ENCODE measurements at regions not wholly inside any gene's neighbourhood (a gene's known extent, or its start where the extent isn't known, plus 50 kb on each side); places are given as distances from the start of the nearest gene placed in this dataset.
A peak's percentile ranks its signal among the peaks of the same experiment; 100 is the strongest.

DNA sequence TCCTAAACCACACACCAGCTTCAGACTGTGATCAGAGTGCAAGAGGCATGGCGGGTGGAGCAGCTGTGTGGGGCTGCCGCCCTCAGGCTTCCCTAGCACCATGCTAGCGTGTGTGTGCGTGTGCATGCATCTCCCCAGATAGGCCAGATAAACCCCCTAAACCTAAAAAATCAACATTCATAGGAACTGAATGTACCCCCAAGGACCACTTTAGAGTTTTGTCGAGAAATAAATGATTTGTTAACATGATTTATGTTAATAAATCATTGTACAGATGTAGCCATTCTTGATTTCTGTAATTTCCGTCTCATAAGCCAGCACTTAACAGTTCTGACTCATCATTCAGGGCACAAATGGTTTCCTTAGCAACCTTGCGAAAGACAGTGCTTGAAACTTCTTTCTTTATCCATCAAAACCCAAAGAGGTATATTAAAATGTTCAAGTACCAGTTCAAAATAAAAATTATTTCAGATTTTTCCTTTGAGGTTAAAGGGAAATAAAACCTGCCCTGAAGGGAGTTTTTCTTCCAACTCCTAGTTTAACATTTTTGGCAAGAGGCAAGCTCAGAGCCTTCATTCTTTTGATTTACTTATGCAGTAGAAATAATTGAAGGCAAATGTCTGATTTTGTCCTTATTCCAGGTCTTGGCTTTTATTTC is 206.2 kb upstream of the RGS6 start:
- DNase-seq (ENCODE audit: low spot score), result no peak

DNA sequence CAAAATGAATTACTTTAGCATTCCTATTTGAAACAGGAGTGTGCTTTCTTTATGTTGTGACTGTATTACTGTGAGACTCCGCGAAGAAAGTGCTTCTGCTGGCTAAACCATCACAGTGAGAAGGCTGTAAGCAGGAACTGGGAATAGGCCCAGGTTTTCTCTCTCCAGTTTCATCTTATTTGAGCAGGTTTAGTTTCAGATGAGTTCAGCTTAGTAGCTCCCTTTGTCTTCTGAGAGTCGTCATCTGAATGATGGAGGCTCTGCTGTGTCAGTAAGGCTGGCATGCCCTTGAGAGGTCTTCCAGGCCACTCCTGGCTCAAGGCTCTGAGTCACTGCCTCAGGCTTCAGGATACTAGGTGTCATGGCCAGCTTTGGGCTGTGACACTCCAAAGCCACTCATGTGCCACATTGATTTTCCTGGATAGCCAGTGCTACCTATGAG is 205.6 kb upstream of the RGS6 start:
- no peak for DNase-seq (ENCODE audit: low spot score)

DNA sequence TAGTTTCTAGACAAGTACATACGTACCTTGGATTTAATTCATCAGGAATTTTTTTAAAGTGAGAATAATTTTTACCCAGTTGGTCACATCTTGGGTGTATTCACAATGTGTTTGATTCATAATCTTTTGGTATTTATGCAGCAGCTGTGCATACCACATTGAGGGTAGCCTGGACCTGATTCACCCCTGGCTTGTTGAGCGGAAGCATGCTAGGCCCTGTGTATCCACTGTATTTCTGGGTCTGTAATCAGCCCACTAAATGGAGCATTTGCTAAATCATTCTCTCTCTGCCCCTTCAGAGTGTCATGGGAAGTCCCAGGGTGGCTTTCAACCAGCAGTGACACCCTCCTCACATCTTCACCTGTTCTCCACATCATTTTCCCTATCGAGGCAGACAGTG is 203.8 kb upstream of the RGS6 start:
- no peak for DNase-seq (ENCODE audit: low spot score)

DNA sequence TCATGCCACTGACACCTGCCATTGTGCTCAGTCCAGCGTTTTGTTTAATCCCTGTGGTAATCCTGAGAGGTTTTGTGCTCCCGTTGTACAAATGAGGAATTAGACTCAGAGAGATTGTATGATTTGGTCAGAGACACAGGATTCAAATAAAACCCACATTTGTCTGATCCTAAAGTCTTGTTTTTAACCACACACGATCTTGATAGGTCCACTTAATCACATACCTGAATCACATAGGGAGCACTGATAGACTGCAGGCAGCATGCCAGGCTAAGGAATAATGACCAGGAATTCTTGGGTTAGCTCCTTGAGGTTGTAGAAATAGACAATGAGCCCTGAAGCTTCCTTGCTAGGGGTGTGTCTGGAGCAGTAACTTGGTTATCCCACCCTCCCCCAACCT is 202.6 kb upstream of the RGS6 start:
- DNase-seq (ENCODE audit: low spot score), result no peak

DNA sequence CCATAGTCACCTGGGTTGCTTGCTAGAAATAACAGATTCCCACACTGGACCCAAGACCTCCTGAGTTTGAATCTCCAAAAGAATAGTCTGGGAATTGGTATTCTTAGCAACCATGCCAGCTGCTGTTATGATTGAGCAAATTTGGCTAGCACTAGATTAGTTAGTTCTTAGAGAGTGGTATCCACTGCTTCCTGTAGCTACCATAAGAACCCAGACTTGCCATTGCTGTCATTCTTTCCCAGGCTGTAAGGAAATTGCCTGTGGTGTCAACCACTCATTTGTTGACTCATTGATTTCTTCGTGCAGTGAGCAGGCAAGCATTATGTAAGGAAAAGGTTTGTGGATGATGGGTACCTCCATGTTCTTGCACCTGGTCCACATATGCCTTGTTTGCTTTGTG is 201.8 kb upstream of the RGS6 start:
- DNase-seq (ENCODE audit: low spot score), result no peak

DNA sequence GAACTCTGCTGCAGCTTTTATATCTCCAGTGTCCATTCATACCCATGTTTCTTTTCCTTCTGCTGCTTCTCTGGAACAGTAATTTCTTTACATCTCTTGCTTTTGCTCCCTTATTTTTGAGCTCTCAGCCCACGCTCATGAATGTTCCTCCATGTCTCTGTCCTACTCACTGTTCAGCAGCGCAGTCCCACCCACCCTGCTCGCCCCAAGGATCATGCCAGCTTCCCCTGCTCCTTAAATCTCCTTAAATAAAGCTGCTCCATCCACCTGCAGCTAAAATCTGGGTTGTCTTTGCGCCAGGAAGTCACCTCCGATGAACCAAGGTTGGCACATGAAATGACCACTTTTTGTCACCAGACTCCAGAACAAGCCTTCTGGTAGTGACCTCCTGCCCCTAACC is 201.1 kb upstream of the RGS6 start:
- DNase-seq (ENCODE audit: low spot score), result no peak

DNA sequence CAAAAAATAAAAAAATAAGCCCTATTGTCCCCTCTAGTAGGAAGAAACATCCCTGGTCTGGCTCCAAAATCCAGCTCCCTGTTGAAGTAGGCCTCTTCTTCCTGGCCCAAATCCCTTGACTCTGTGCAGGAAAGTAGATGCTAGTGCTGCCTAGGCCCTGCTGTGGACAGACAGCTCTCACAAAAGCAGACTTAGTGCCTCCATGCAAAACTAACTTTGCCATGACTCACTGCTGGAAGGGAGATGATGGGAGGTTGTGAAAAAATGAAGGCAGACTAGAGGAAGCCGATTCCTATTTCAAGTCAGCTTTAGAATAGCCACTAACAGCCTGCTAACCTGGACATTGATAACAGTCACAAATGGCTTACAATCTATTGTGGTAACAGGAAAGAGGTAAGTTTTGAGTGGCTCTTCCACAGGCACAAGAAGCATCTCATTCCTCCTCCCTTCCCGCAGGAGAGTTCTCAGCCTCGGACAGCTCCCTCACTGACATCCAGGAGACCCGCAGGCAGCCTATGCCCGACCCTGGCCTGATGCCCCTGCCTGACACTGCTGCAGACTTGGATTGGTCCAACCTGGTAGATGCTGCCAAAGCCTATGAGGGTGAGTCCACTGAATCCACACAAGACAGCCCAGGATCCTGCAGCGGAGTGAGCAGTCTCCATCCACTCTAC is 198.9 kb upstream of the RGS6 start:
- no peak for DNase-seq (ENCODE audit: low spot score)

DNA sequence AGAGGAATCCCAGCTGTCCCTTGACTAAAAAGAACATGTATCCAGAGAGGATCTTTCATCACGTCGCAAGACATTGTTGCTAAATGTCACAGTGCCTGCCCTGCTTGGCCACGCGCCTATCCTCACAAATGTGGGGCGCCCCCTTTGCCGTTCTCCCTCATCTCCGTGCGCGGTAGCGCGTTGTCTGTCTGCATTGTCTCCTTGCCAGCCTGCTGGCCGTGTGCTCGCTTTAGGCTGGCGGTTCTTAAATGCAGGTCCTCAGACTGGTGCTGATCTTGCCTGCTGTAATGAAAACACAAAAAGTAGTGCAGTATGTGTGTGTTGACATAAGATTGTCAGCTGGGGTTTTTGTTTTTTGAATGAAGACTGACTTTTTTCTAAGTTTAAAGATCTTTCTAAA is 198.2 kb upstream of the RGS6 start:
- no peak for DNase-seq (ENCODE audit: low spot score)

DNA sequence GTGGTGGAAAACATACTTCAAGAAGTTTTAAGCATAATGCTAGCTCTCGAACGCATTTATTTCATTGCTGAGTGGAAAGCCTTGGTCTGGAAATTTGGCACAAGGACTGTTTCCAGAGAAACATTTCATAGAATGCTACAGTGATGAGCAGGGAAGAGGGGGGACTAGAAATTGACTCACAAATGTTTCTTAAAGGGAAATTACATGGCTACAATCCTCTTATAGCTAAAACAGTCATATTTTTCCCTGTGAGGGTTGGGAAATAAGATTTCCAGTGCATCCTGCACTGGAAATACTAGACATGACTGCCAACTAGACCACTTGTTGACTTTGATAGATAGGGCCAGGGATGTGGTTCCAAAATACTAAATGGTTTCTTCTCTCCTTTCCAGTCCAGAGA is 197.3 kb upstream of the RGS6 start:
- no peak for DNase-seq (ENCODE audit: low spot score)

DNA sequence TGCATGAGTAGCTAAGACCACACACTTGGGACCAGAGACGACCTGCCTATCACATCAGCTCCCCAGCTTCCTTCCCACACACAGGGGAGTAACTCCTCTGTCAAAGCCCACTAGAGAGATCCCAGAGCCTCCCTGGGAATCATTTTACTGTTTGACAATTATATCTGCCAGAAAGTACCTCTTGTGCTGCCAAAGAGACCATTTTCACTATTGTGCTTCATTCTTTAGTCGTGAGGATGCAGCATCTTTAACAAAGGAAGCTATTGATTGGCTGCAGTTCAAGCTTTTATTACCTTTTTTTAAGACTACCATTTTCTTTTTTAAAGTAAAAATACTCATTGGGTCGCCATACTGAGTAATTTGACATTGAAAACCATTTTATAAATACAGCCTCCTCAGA is 194.5 kb upstream of the RGS6 start:
- DNase-seq (ENCODE audit: low spot score), result no peak

DNA sequence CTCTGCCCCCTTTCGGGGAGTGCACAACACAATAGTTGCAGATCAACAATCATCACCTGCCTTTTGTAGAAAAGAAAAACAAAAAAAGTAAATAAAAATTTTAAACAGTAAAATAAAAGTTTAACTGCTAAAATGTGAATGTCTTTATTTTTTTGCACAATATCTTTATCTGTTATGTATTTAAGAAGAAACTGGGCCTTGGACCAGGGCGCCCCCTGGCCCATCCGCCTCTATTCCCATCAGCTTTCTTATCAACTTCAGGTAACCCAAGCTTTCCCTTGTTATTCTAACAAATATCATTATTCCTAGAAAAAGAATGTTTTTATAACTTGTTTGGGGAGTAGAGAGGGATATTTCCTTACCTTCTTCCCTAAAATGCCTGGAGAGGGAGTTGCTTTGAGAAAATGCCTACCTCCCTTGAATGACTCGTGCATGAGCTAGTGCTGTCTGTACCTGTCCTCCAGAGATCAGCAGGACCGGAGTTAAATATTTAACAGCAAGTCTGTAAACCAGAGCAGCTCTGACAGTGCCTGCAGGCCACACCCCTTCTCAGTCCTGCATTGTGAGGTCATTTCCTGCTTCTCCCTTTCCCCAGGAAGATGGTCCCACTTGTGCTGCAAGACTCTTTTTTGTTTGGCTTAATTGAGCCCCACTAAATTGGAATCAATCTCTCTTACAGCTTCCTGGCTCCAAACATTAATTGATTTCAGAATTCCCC is 192.8 kb upstream of the RGS6 start:
- no peak for DNase-seq (ENCODE audit: low spot score)

DNA sequence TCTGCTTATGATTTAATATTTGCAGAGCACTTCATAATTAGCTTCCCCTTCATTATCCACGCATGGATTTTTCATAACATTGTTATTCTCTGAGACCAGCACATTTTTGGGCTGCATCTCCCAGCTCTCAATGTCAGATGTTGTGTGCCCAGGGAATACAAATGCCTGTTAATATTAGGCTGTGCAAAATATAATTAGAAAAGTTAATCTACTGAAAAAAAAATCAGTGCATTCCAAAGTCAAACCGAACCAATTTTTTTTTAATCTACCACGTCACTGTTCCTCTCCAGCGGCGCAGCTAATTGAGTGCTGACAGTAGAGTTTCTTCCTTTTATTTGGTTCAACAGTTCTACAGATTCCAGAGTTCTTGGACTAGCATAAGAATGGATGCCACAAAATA is 191.0 kb upstream of the RGS6 start:
- no peak for DNase-seq (ENCODE audit: low spot score)

DNA sequence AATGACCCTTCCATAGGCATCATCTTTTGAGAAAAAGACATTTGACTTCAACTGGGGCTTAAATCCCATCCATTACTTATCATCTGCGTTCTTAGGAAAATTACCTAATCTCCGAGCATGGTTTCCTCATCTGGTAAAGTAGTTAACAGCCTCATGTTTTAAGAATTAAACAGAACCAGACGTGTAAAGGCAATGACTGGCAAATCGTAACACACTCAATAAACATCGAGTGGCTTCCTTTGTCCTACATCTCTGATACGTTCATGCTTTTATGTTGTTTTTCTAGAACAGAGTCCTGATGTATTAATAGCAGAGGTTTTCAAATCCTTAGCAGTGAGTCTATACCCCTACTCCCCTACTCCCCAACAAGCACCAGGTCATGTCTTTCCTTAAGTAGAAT is 189.7 kb upstream of the RGS6 start:
- no peak for DNase-seq (ENCODE audit: low spot score)

DNA sequence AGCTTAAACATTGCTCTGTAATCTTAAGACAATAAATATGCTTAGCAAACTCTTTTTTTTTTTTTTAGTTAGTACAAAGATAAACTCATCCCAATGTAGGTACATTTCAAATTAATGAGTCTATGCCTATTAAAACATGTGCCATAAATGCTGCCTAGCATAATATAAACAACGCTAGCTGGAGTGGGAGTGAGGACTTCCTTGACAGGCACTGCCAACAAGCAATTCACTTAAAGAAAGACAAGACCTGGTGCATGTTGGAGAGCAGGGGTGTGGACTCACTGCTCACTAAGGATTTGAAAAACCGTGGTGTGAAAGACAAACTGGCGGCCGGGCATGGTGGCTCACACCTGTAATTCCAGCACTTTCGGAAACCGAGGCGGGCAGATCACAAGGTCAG is 187.2 kb upstream of the RGS6 start:
- no peak for DNase-seq (ENCODE audit: low spot score)

DNA sequence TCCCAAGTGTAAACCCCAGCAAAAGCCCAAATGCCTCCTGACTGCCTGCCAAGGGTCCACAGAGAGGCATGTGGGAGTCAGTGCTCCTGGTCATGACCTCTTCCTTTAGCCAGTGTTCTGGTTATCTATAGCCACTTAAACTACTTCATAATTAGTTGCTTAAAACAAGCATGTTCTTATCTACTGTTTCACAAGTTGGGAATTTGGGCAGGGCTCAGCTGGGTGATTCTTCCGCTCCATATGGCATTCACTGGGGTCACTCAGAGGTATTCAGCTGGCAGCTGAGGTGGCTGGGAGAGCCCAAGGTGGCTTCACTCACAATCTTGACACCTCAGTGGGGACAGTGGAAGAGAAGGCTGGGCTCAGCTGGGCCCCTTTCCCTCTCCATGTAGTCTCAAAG is 184.0 kb upstream of the RGS6 start:
- no peak for DNase-seq (ENCODE audit: low spot score)

DNA sequence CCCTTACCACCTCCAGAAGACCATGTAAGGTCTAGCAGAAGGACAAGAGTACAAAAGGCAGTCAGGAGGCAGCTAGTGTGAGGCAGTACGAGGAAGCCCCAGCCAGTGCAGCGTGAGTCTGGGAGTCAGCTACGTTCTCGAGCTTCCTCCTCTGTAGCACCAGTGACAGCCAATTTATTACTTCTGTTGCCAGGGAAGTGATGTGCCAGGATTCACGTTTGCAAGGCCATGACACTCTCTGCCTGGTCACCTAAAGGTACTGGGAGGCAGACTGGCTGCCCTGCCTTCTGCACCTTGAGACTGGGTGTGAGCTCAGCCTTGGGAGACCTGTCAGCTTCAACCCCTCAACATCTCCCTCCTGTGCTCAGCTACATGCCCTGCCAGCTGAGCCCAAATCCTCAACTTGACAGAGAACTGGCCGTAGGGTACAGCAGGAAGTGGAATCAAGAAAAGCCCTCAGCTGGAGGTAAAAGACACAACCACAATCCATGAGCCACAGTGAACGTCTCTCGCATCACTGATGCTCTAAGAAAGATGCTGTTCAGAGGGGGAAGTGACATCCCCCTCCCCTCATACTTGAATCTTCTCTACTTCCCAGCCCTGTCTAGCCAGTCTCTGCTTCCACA is 182.5 kb upstream of the RGS6 start:
- no peak for DNase-seq (ENCODE audit: low spot score)

DNA sequence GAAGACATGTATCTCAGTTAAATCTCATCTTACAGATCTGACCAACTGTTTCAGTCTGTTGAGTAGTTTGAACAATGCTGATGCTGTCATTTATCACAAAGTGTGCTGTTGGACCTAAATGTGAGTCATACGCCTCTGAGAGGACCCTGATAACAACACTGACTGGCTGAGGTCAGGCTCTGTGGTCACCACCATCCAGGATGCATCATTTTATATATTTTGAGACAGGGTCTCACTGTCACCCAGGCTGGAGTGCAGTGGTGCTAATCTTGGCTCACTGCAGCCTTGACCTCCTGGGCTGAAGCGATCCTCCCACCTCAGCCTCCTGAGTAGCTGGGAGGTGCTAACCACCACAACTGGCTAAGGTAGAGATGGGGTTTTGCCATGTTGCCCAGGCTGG is 181.0 kb upstream of the RGS6 start:
- no peak for DNase-seq (ENCODE audit: low spot score)

DNA sequence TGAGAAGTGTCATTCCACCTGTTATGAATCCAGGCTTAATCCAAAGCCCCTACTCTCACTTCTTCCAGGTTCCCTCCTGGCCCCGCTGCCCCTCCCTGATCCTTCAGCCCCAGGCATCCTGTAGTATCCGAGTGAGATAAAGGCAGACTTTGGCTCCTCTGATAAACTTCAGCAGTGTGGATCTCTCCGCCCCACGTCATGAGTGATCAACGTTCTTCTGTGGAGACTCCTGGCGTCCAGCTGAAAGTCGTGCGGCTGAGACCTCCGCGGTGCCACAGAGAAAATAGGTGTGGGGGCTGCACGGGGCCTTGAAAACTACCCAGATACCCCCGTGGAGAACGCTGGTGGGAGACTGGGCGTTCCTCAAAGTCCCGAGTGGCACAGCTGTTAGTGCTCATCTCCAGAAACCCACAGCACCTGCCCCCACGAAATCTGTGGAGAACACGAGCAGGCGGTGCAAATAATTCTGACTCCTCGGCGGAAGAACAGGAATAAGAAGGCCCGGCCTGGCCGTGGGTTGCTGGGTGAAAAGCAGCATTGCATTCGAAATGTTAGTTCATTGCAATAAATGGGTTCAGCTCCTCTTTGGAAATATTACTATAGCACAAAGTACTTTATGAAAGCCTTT is 180.0 kb upstream of the RGS6 start:
- no peak for DNase-seq (ENCODE audit: low spot score)

DNA sequence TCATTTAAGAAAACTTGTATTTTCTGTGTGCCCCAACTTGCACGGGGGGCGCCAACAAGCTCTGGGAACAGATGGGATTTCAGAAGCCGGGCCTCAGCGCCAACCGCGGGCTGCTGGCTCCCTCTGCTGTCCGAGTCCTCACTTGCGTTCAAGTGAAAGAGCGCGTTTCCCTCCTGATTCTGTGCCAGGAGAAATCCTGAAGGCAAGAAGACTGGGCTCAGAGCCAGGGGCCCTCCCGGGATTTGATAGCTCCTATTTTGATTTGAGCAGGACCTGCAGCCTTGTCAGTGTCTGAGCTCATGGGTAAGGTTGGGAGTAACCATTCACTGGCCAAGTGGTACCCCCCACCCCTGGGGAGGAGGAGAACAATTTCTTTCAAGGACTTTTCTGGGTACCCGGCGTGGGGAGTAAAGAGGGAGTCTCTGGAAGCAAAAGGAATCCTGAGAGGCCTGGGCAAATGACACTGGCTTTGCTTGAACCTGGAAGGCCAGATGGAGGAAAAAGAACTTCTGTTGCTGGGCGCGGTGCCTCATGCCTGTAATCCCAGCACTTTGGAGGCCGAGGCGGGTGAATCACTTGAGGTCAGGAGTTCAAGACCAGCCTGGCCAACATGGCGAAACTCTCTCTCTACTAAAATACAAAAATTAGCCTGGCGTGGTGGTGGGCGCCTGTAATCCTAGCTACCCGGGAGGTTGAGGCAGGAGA is 179.0 kb upstream of the RGS6 start:
- DNase-seq (ENCODE audit: low spot score), result peak; percentile 94

DNA sequence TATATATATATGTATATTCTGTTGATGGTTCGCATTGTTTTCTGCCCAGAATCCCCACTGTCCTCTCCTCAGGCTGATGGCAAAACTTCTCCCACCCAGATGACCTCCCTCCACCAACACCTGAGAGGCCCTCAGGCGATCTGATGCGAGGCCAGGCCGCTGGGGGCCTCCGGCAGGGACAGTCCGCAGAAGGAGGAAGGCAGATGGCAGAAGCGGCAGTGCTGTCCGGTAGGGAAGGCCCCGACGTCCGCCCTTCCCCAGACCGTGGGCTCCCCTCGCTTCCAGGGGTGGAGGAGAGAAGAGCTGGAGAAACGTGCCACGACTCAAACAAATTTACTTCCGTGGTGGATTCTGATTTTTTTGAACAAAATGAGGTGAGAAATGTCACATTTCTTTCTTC is 178.3 kb upstream of the RGS6 start:
- no peak for DNase-seq (ENCODE audit: low spot score)

DNA sequence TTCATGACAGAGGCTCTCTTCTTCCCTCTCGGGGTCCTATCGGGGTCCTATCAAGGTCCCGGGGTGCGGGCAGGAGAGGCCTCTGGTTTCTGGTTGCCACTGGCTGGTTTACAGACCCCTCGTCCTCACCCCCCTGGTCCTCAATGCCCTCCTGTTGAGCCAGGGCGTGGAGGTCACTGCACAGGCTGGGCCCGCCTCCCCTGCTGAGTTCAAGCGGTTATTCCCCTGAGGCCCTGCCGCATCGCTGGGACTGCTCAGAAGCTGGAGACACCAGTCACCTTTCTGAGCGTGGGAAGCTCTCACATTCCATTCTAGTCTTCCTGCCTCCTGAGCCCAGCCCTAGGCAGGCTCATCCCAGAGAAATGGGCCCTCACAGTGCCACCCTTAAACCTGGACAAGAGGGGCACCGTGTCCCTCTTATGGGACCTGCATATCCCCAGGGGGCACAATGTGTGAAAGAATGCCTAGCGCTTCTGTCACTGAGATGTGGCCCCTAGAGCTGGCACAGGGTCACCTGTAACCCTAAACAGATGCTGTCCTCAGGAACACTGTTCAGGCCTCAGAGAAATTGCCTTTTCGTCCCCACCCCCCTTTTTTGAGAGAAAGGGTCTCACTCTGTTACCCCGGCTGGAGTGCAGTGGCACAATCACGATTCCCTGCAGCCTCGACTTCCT is 177.7 kb upstream of the RGS6 start:
- no peak for DNase-seq (ENCODE audit: low spot score)
